ENCODE measurements at regions not wholly inside any gene's neighbourhood (a gene's known extent, or its start where the extent isn't known, plus 50 kb on each side); places are given as distances from the start of the nearest gene placed in this dataset.

DNA sequence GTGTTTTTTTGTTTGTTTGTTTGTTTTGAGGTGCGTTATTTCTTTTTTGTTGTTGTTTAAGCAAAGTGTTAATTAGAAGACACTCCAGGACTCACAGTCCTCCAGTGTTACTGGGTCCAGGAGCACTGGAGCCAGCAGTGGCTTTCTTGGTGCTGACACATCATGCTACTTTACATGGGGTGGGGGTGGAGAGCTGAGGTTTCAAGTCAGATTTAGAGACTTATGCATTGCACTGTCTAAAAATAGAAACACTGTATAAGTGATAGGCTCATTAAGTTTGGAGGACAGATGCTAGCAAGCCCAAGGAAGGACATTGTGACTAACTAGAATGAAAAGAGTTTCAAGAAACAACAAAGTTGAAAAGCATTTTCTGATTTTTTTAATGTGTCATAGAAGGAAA, 2209.2 kb downstream of the MAT2B start:
- no peak overlapping the region for H3K4me3 ChIP-seq
- no peaks in the 10 kb centered on the region for H3K9me2 ChIP-seq (replicated peaks; ENCODE audit: insufficient read depth)
- H3K27ac ChIP-seq, result no peak overlapping the region
- TF ChIP-seq EZH2 (IDR thresholded peaks at IDR 0.05; ENCODE audit: borderline replicate concordance), result no peak
- TF ChIP-seq CTCF (IDR thresholded peaks at IDR 0.05; ENCODE audit: poor library complexity), result no peak
- TF ChIP-seq EZH2phosphoT487 (IDR thresholded peaks at IDR 0.05; ENCODE audit: low read depth, severe bottlenecking, unreplicated experiment), result no peak
- H4K20me1 ChIP-seq (ENCODE audit: insufficient read depth, poor library complexity, severe bottlenecking), result no peaks in the 10 kb centered on the region
- WGBS (ENCODE audit: low lambda C conversion rate, missing lambda C conversion rate), result 87% methylated on average over 1 of the region's 1 CpG
- no peaks in the 10 kb centered on the region for H3K36me3 ChIP-seq (replicated peaks; ENCODE audit: insufficient read depth, low read depth)
- no peaks in the 10 kb centered on the region for H3K79me2 ChIP-seq
- H3K4me1 ChIP-seq (ENCODE audit: insufficient read depth), result no peaks in the 10 kb centered on the region
- no peak overlapping the region for H3K4me2 ChIP-seq
- no peaks in the 10 kb centered on the region for H3K27me3 ChIP-seq
- no peak for DNase-seq (ENCODE audit: low spot score)
- no peak overlapping the region for H2AFZ ChIP-seq
- H3K9me3 ChIP-seq (ENCODE audit: low read depth), result no peaks in the 10 kb centered on the region

DNA sequence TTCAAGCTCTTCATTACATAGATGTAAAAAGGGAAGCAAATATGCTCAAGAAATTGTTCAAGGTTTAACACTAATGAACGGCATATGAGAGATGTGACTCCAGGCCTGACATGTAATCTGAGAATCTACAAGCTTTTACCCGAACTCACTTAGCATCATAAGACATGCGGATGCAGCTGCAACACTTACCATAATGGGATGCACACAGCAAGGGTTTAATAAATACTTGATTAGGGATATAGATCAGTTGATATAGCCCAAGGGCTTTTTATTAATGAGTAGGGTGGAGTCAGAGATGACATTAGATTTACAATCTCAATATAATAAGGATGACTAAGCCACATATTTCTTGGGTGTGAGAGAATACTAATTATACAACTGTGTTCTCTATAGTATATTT, 2215.5 kb downstream of the MAT2B start:
- Histone ChIP-seq H2AFZ (no peak overlapping the region), H3K4me2 (no peak overlapping the region), H3K79me2 (no peaks in the 10 kb centered on the region), H3K4me3 (no peak overlapping the region), H3K27me3 (no peaks in the 10 kb centered on the region), H3K27ac (no peak overlapping the region), H4K20me1 (ENCODE audit: insufficient read depth, poor library complexity, severe bottlenecking) (no peaks in the 10 kb centered on the region), H3K36me3 (replicated peaks; ENCODE audit: insufficient read depth, low read depth) (no peaks in the 10 kb centered on the region), H3K9me3 (ENCODE audit: low read depth) (no peaks in the 10 kb centered on the region), H3K4me1 (ENCODE audit: insufficient read depth) (no peaks in the 10 kb centered on the region), H3K9me2 (replicated peaks; ENCODE audit: insufficient read depth) (no peaks in the 10 kb centered on the region)
- DNase-seq (ENCODE audit: low spot score), result no peak
- TF ChIP-seq EZH2phosphoT487 (IDR thresholded peaks at IDR 0.05; ENCODE audit: low read depth, severe bottlenecking, unreplicated experiment), result no peak
- TF ChIP-seq CTCF (IDR thresholded peaks at IDR 0.05; ENCODE audit: poor library complexity), result no peak
- TF ChIP-seq EZH2 (IDR thresholded peaks at IDR 0.05; ENCODE audit: borderline replicate concordance), result no peak
- WGBS (ENCODE audit: low lambda C conversion rate, missing lambda C conversion rate), result 84% methylated on average over 3 of the region's 3 CpGs

GRCh38 chr5:165722401-165722800, 2217.0 kb downstream of the MAT2B start:
- Histone ChIP-seq H3K36me3 (replicated peaks; ENCODE audit: insufficient read depth, low read depth) (no peaks in the 10 kb centered on the region), H3K9me3 (ENCODE audit: low read depth) (no peaks in the 10 kb centered on the region), H3K27me3 (no peaks in the 10 kb centered on the region), H4K20me1 (ENCODE audit: insufficient read depth, poor library complexity, severe bottlenecking) (no peaks in the 10 kb centered on the region), H3K4me2 (no peak overlapping the region), H3K79me2 (no peaks in the 10 kb centered on the region), H3K4me1 (ENCODE audit: insufficient read depth) (no peaks in the 10 kb centered on the region), H3K9me2 (replicated peaks; ENCODE audit: insufficient read depth) (no peaks in the 10 kb centered on the region), H3K4me3 (no peak overlapping the region), H3K27ac (no peak overlapping the region), H2AFZ (no peak overlapping the region)
- DNase-seq (ENCODE audit: low spot score), result no peak
- 96% methylated on average over 2 of the region's 2 CpGs for WGBS (ENCODE audit: low lambda C conversion rate, missing lambda C conversion rate)
- no peak for TF ChIP-seq CTCF (IDR thresholded peaks at IDR 0.05; ENCODE audit: poor library complexity)
- no peak for TF ChIP-seq EZH2phosphoT487 (IDR thresholded peaks at IDR 0.05; ENCODE audit: low read depth, severe bottlenecking, unreplicated experiment)
- no peak for TF ChIP-seq EZH2 (IDR thresholded peaks at IDR 0.05; ENCODE audit: borderline replicate concordance)

- 90% methylated on average over 5 of the region's 5 CpGs for WGBS (ENCODE audit: low lambda C conversion rate, missing lambda C conversion rate)
These were observed 2218.5 kb downstream of the MAT2B start for GRCh38 chr5:165723931-165724330.

More at GRCh38 chr5:165723931-165724330, 2218.5 kb downstream of the MAT2B start:
- Histone ChIP-seq H3K4me2 (no peak overlapping the region), H3K9me3 (ENCODE audit: low read depth) (no peaks in the 10 kb centered on the region), H3K27ac (no peak overlapping the region), H3K4me1 (ENCODE audit: insufficient read depth) (no peaks in the 10 kb centered on the region), H4K20me1 (ENCODE audit: insufficient read depth, poor library complexity, severe bottlenecking) (no peaks in the 10 kb centered on the region), H3K36me3 (replicated peaks; ENCODE audit: insufficient read depth, low read depth) (no peaks in the 10 kb centered on the region), H3K79me2 (no peaks in the 10 kb centered on the region), H3K27me3 (no peaks in the 10 kb centered on the region), H3K9me2 (replicated peaks; ENCODE audit: insufficient read depth) (no peaks in the 10 kb centered on the region), H2AFZ (no peak overlapping the region), H3K4me3 (no peak overlapping the region)
- no peak for TF ChIP-seq CTCF (IDR thresholded peaks at IDR 0.05; ENCODE audit: poor library complexity)
- no peak for TF ChIP-seq EZH2phosphoT487 (IDR thresholded peaks at IDR 0.05; ENCODE audit: low read depth, severe bottlenecking, unreplicated experiment)
- TF ChIP-seq EZH2 (IDR thresholded peaks at IDR 0.05; ENCODE audit: borderline replicate concordance), result no peak
- DNase-seq (ENCODE audit: low spot score), result no peak

All from hepatocyte (in vitro differentiated cells).